HT1080 (cell line): ENCODE measurements at regions not wholly inside any gene's neighbourhood (a gene's known extent, or its start where the extent isn't known, plus 50 kb on each side); places are given as distances from the start of the nearest gene placed in this dataset. TPM values are rescaled to one million over a fixed set of nuclear protein-coding genes. Genes with fewer than 3 reads are reported as not detected.

Source experiments
- small RNA-seq: library from RNA; depleted of rRNA; stranded (forward); fragments of <200 nt; gene quantifications from one replicate; pipeline ENCODE3, GENCODE V24; 2014

Small RNA genes lying in the stretch of these regions (small RNA-seq; reads per million reads assigned to genes)
- not detected for gene RF01974
